HCT116 (cell line): ENCODE measurements at regions not wholly inside any gene's neighbourhood (a gene's known extent, or its start where the extent isn't known, plus 50 kb on each side); places are given as distances from the start of the nearest gene placed in this dataset.
"Not testable (repeated sequence)": the region's sequence is repeated elsewhere in the genome, so short reads cannot be mapped to it uniquely, and the experiment has no call there.

Experiments
- ATAC-seq: fragments of 200-7000 bp; cut with Tn5 transposase; 2 replicates; pipeline ENCODE4 v1.9.1; 2020; ENCODE audit warnings: mild to moderate bottlenecking, moderate library complexity
- BruUV-seq: library from RNA; stranded (reverse); fragments of 400-500 nt; replicated peaks from 2 replicates; lab custom pipeline; 2021; lab: Mats Ljungman, UMichigan
- CTCF ChIA-PET: fragments of 300-600 bp; sonication (Branson Sonifier 250); formaldehyde crosslinking; loops from one replicate; lab custom pipeline; 2021; ENCODE audit warnings: antibody characterized with exemption; lab: Charles Lee
- POLR2A ChIA-PET: fragments of 300-600, 350-600 bp; sonication (Branson Sonifier 250); formaldehyde crosslinking; loops from one replicate; lab custom pipeline; 2021; ENCODE audit warnings: antibody characterized with exemption; lab: Charles Lee
- RAD21 ChIA-PET, 2 experiments: fragments of 300-600 bp; sonication (Branson Sonifier 250); formaldehyde crosslinking; loops; one replicate each; lab custom pipeline; 2023; ENCODE audit warnings: low total read pairs in 2 of 2; ENCODE audit not compliant: uncharacterized antibody in 2 of 2, unreplicated experiment in 2 of 2, low non-redundant PET in 1 of 2; lab: Charles Lee
- DNase-seq: peaks from one replicate; pipeline ENCODE4 v3.0.0-alpha.2; 2010; ENCODE audit warnings: low read depth, low spot score
- H2AFZ ChIP-seq: fragments of 200-600 bp; shearing (Covaris generic), sonication (generic); 2 replicates; pipeline ENCODE4 v1.6.1; 2017; ENCODE audit warnings: low read depth, mixed run types, mixed read lengths, antibody characterized with exemption, low read length; ENCODE audit not compliant: poor library complexity, severe bottlenecking
- H3K27ac ChIP-seq: 2 replicates; pipeline ENCODE4 v1.5.1; 2012; ENCODE audit warnings: low read depth, low read length
- H3K27me3 ChIP-seq: fragments of 200-600 bp; sonication (generic); 2 replicates; pipeline ENCODE4 v1.6.1; 2016; ENCODE audit warnings: mixed run types, low read length, mixed read lengths; ENCODE audit not compliant: insufficient read depth
- H3K36me3 ChIP-seq, 2 experiments: fragments of 200-500 bp in 1 of 2; fragments of 200-600 bp in 1 of 2; sonication (Bioruptor generic) in 1 of 2; sonication (generic) in 1 of 2; 2 replicates each; pipeline versions ENCODE4 v1.5.1 to v1.6.1; 2014 to 2016; ENCODE audit warnings: low read length in 2 of 2, inconsistent platforms in 1 of 2, mixed read lengths in 1 of 2, mixed run types in 1 of 2; ENCODE audit not compliant: insufficient read depth in 2 of 2, control insufficient read depth in 1 of 2
- H3K4me1 ChIP-seq, 2 experiments: fragments of 200-600 bp in 1 of 2; sonication (generic) in 1 of 2; 2 replicates each; pipeline versions ENCODE4 v1.5.1 to v1.6.1; 2012 to 2017; ENCODE audit warnings: low read length in 2 of 2, inconsistent platforms in 1 of 2, mild to moderate bottlenecking in 1 of 2, mixed read lengths in 1 of 2, mixed run types in 1 of 2, moderate library complexity in 1 of 2; ENCODE audit not compliant: insufficient read depth in 2 of 2, control insufficient read depth in 1 of 2
- H3K4me2 ChIP-seq: fragments of 200-600 bp; sonication (generic); 2 replicates; pipeline ENCODE4 v1.6.1; 2017; ENCODE audit warnings: mixed run types, low read length, mixed read lengths
- H3K4me3 ChIP-seq, 2 experiments: fragments of 200-600 bp in 1 of 2; sonication (generic) in 1 of 2; replicated peaks in 1 of 2; 2 replicates each; pipeline ENCODE4 v1.5.1; 2011 to 2016; ENCODE audit warnings: low read length in 2 of 2, control low read depth in 1 of 2, low read depth in 1 of 2, mild to moderate bottlenecking in 1 of 2, mixed read lengths in 1 of 2, mixed run types in 1 of 2
- H3K79me2 ChIP-seq: fragments of 200-600 bp; sonication (generic); 2 replicates; pipeline ENCODE4 v1.6.1; 2017; ENCODE audit warnings: mild to moderate bottlenecking, mixed run types, low read length, moderate library complexity, mixed read lengths; ENCODE audit not compliant: insufficient read depth
- H3K9ac ChIP-seq: fragments of 200-600 bp; sonication (generic); 2 replicates; pipeline ENCODE4 v1.6.1; 2016; ENCODE audit warnings: low read length, mixed read lengths
- H3K9me2 ChIP-seq: fragments of 200-600 bp; sonication (generic), shearing (Covaris generic); 2 replicates; pipeline ENCODE4 v1.6.1; 2017; ENCODE audit warnings: mixed run types, mild to moderate bottlenecking, moderate library complexity; ENCODE audit not compliant: insufficient read depth
- H3K9me3 ChIP-seq, 2 experiments: fragments of 200-500 bp in 1 of 2; fragments of 200-600 bp in 1 of 2; sonication (Bioruptor generic) in 1 of 2; sonication (generic) in 1 of 2; 2 replicates each; pipeline ENCODE4 v1.6.1; 2014 to 2017; ENCODE audit warnings: low read length in 2 of 2, mixed read lengths in 2 of 2, inconsistent platforms in 1 of 2, low read depth in 1 of 2, mild to moderate bottlenecking in 1 of 2, mixed run types in 1 of 2, moderate library complexity in 1 of 2; ENCODE audit not compliant: control insufficient read depth in 1 of 2, insufficient read depth in 1 of 2
- H4K20me1 ChIP-seq: fragments of 200-600 bp; sonication (generic), shearing (Covaris generic); 2 replicates; pipeline ENCODE4 v1.6.1; 2017; ENCODE audit warnings: mixed run types, mild to moderate bottlenecking, moderate library complexity; ENCODE audit not compliant: insufficient read depth
- CEBPB ChIP-seq: IDR thresholded peaks from 2 replicates; pipeline ENCODE4 v1.6.1; 2012; ENCODE audit warnings: low read depth
- ELF1 ChIP-seq: IDR thresholded peaks from 2 replicates; pipeline ENCODE4 v1.6.1; 2012; ENCODE audit warnings: low read depth, borderline replicate concordance
- FOSL1 ChIP-seq: IDR thresholded peaks from 2 replicates; pipeline ENCODE4 v1.6.1; 2012; ENCODE audit warnings: low read depth
- JUND ChIP-seq: IDR thresholded peaks from 2 replicates; pipeline ENCODE4 v1.6.1; 2012
- MAX ChIP-seq: IDR thresholded peaks from 2 replicates; pipeline ENCODE4 v1.6.1; 2012
- POLR2AphosphoS5 ChIP-seq: IDR thresholded peaks from 2 replicates; pipeline ENCODE4 v1.6.1; 2011; ENCODE audit warnings: mild to moderate bottlenecking, low read depth, low read length, moderate library complexity
- SIN3A ChIP-seq: IDR thresholded peaks from 2 replicates; pipeline ENCODE4 v1.6.1; 2012; ENCODE audit warnings: low read depth
- SRF ChIP-seq: IDR thresholded peaks from 2 replicates; pipeline ENCODE4 v1.6.1; 2012; ENCODE audit warnings: low read depth
- TCF7L2 ChIP-seq: IDR thresholded peaks from 2 replicates; pipeline ENCODE4 v1.7.0; 2011; ENCODE audit warnings: borderline replicate concordance, inconsistent platforms; ENCODE audit not compliant: insufficient read depth, insufficient read length; ENCODE audit errors: extremely low read depth
- ZFX ChIP-seq: fragments of 450-650 bp; IDR thresholded peaks from 2 replicates; pipeline ENCODE4 v1.6.1; 2017
- intact Hi-C: fragments of 100-400 bp; cut with micrococcal nuclease; formaldehyde crosslinking; loops from 2 replicates; pipeline ENCODE4 v1.10.0; 2022
- TF ChIP-seq, protein P1 (sequence below), 3 experiments: fragments of 200-600 bp in 1 of 3; sonication (generic) in 1 of 3; IDR thresholded peaks in 2 of 3; conservative IDR thresholded peaks in 1 of 3; 2 replicates each; pipeline ENCODE4 v1.5.1; 2012 to 2017; ENCODE audit warnings: low read depth in 2 of 3, low read length in 2 of 3, antibody characterized with exemption in 1 of 3, borderline replicate concordance in 1 of 3, control low read depth in 1 of 3, mild to moderate bottlenecking in 1 of 3, mixed read lengths in 1 of 3, mixed run types in 1 of 3, moderate library complexity in 1 of 3; ENCODE audit not compliant: insufficient read depth in 1 of 3

- Histone ChIP-seq H2AFZ (no peak overlapping the region), H3K4me2 (no peak overlapping the region), H3K27ac (no peak overlapping the region), H3K27me3 (no peaks in the 10 kb centered on the region), H3K9ac (no peak overlapping the region), H4K20me1 (no peaks in the 10 kb centered on the region), H3K79me2 (no peaks in the 10 kb centered on the region), H3K4me1 (no peaks in the 10 kb centered on the region), H3K9me2 (no peaks in the 10 kb centered on the region), H3K4me3 (no peak overlapping the region), H3K9me3 (0 out of 4 replicates have a peak, but pooled peaks cover 0 to 3% of the 10 kb centered on the region in 2 experiments), H3K36me3 (no peaks in the 10 kb centered on the region)
- POLR2A ChIA-PET, result no interaction called here
- no TSS peak for BruUV-seq
- ATAC-seq (no peak), DNase-seq (no peak)
- intact Hi-C loops, result no loop called here
- TF ChIP-seq, protein P1, sequence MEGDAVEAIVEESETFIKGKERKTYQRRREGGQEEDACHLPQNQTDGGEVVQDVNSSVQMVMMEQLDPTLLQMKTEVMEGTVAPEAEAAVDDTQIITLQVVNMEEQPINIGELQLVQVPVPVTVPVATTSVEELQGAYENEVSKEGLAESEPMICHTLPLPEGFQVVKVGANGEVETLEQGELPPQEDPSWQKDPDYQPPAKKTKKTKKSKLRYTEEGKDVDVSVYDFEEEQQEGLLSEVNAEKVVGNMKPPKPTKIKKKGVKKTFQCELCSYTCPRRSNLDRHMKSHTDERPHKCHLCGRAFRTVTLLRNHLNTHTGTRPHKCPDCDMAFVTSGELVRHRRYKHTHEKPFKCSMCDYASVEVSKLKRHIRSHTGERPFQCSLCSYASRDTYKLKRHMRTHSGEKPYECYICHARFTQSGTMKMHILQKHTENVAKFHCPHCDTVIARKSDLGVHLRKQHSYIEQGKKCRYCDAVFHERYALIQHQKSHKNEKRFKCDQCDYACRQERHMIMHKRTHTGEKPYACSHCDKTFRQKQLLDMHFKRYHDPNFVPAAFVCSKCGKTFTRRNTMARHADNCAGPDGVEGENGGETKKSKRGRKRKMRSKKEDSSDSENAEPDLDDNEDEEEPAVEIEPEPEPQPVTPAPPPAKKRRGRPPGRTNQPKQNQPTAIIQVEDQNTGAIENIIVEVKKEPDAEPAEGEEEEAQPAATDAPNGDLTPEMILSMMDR (IDR thresholded peaks at IDR 0.05 in 2 of 3, conservative IDR thresholded peaks at IDR 0.05 in 1 of 3; ENCODE audit: borderline replicate concordance in 1 of 3, insufficient read depth in 1 of 3, low read depth in 2 of 3, low read length in 2 of 3), result no peak
- TF ChIP-seq ELF1, result no peak
- no peak for TF ChIP-seq CEBPB
- TF ChIP-seq JUND, result no peak
- no peak for TF ChIP-seq MAX
- TF ChIP-seq POLR2AphosphoS5, result no peak
- no peak for TF ChIP-seq TCF7L2
- TF ChIP-seq SIN3A, result no peak
- TF ChIP-seq SRF, result no peak
- TF ChIP-seq ZFX, result no peak
- no peak for TF ChIP-seq FOSL1
- RAD21 ChIA-PET, result no interaction called here
- CTCF ChIA-PET, result no interaction called here
Measured at GRCh38 chr9:74083681-74084433, 413.3 kb upstream of the RORB start.

- POLR2A ChIA-PET, H3K4me2 ChIP-seq, intact Hi-C loops: not testable (repeated sequence)
Measured at GRCh38 chr9:74085384-74086037, 411.6 kb upstream of the RORB start.

DNA sequence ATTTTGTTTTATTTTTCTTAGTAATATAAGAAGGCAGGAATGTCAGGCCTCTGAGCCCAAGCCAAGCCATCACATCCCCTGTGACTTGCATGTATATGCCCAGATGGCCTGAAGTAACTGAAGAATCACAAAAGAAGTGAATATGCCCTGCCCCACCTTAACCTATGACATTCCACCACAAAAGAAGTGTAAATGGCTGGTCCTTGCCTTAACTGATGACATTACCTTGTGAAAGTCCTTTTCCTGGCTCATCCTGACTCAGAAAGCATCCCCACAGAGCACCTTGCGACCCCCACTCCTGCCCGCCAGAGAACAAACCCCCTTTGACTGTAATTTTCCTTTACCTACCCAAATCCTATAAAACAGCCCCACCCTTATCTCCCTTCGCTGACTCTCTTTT is 406.2 kb upstream of the RORB start:
- H2AFZ ChIP-seq, H3K9me3 ChIP-seq, H3K36me3 ChIP-seq, H3K9ac ChIP-seq, CTCF ChIA-PET, H3K4me3 ChIP-seq, ATAC-seq, H3K4me2 ChIP-seq, H3K27me3 ChIP-seq, H3K9me2 ChIP-seq, RAD21 ChIA-PET, H3K27ac ChIP-seq, H3K79me2 ChIP-seq, H4K20me1 ChIP-seq, H3K4me1 ChIP-seq, DNase-seq, BruUV-seq, POLR2A ChIA-PET: not testable (repeated sequence)
- intact Hi-C loops, result loop anchor here (5.0 kb wide), 1 partner anchor 481 kb away; no protein-coding TSS in a partner anchor

More at GRCh38 chr9:74085384-74086037, 411.6 kb upstream of the RORB start:
- H3K9ac ChIP-seq, RAD21 ChIA-PET, H4K20me1 ChIP-seq, ATAC-seq, H3K79me2 ChIP-seq, H3K27ac ChIP-seq, H2AFZ ChIP-seq, BruUV-seq, H3K4me1 ChIP-seq, H3K9me3 ChIP-seq, H3K9me2 ChIP-seq, H3K27me3 ChIP-seq, H3K36me3 ChIP-seq, DNase-seq, H3K4me3 ChIP-seq, CTCF ChIA-PET: not testable (repeated sequence)
